Neural crest cell (in vitro differentiated cells): ENCODE measurements at regions not wholly inside any gene's neighbourhood (a gene's known extent, or its start where the extent isn't known, plus 50 kb on each side); places are given as distances from the start of the nearest gene placed in this dataset.

ENCODE experiments used
- DNase-seq: peaks from one replicate; pipeline ENCODE4 v3.0.0; 2021; ENCODE audit warnings: low read depth, mixed read lengths, low spot score
- H3K27ac Mint-ChIP-seq: one replicate; pipeline ENCODE4 v1.8.0; 2021; ENCODE audit warnings: mild to moderate bottlenecking, mixed read lengths; ENCODE audit not compliant: unreplicated experiment
- H3K27me3 Mint-ChIP-seq: 2 replicates; pipeline ENCODE4 v1.8.0; 2021; ENCODE audit warnings: low read depth, mild to moderate bottlenecking, mixed read lengths
- H3K36me3 Mint-ChIP-seq: 2 replicates; pipeline ENCODE4 v1.8.0; 2021; ENCODE audit warnings: low read depth, mild to moderate bottlenecking, mixed read lengths
- H3K4me1 Mint-ChIP-seq: 2 replicates; pipeline ENCODE4 v1.8.0; 2021; ENCODE audit warnings: mixed read lengths
- H3K4me3 Mint-ChIP-seq: one replicate; pipeline ENCODE4 v1.8.0; 2021; ENCODE audit warnings: mild to moderate bottlenecking, mixed read lengths
- H3K9me3 Mint-ChIP-seq: 2 replicates; pipeline ENCODE4 v1.8.0; 2021; ENCODE audit warnings: mixed read lengths
- TF ChIP-seq, protein P1 (sequence below): fragments of 200-600 bp; sonication (generic); conservative IDR thresholded peaks from 2 replicates; pipeline ENCODE4 v1.5.0; 2021; ENCODE audit warnings: antibody characterized with exemption, mild to moderate bottlenecking

DNA sequence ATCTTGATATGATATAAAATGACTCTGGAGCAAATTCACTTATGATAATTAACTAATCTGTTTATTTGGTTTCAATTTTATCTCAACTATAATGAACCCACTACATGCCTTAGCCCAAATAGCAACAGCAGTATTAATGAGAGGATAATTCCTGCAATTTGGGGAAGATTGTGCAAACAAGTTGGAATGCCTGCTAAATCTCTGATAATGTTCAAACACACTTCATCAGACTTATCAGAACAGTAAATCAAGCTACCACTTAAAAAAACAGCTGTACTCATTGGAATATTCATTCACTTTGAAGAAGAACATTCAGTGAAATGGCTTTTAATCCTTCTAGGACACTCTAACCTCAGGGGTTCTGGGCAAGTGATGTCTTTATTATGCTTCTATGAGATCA, 85.4 kb downstream of the CBLN4 start:
- Mint-ChIP-seq H3K27me3 (no peaks in the 10 kb centered on the region), H3K4me1 (no peaks in the 10 kb centered on the region), H3K36me3 (peaks cover 3% of the 10 kb centered on the region), H3K9me3 (peaks cover 26% of the 10 kb centered on the region), H3K27ac (no peak overlapping the region), H3K4me3 (no peak overlapping the region)
- TF ChIP-seq, protein P1, sequence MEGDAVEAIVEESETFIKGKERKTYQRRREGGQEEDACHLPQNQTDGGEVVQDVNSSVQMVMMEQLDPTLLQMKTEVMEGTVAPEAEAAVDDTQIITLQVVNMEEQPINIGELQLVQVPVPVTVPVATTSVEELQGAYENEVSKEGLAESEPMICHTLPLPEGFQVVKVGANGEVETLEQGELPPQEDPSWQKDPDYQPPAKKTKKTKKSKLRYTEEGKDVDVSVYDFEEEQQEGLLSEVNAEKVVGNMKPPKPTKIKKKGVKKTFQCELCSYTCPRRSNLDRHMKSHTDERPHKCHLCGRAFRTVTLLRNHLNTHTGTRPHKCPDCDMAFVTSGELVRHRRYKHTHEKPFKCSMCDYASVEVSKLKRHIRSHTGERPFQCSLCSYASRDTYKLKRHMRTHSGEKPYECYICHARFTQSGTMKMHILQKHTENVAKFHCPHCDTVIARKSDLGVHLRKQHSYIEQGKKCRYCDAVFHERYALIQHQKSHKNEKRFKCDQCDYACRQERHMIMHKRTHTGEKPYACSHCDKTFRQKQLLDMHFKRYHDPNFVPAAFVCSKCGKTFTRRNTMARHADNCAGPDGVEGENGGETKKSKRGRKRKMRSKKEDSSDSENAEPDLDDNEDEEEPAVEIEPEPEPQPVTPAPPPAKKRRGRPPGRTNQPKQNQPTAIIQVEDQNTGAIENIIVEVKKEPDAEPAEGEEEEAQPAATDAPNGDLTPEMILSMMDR: no peak
- DNase-seq: no peak

DNA sequence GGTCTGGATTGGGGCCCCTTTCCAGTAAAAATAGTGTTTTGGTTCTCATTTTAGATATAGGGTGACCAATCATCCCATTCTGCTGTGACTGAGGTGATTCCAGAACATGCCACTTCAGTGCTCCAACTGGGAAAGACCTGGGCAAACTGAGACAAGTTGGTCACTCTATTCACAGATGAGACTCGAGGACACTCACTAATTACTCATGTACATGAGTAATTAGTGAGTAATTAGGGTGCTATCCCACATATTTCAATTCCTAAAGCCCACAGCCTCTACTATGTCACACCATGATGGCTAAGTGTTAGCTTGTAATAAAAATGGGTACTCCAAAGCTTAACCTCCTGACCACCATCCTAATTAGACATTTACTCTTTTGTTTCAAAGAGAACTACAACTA, 86.0 kb downstream of the CBLN4 start:
- Mint-ChIP-seq H3K27me3 (no peaks in the 10 kb centered on the region), H3K27ac (no peak overlapping the region), H3K4me3 (no peak overlapping the region), H3K36me3 (peaks cover 3% of the 10 kb centered on the region), H3K9me3 (peaks cover 25% of the 10 kb centered on the region), H3K4me1 (no peaks in the 10 kb centered on the region)
- DNase-seq: no peak
- TF ChIP-seq, protein P1: no peak

DNA sequence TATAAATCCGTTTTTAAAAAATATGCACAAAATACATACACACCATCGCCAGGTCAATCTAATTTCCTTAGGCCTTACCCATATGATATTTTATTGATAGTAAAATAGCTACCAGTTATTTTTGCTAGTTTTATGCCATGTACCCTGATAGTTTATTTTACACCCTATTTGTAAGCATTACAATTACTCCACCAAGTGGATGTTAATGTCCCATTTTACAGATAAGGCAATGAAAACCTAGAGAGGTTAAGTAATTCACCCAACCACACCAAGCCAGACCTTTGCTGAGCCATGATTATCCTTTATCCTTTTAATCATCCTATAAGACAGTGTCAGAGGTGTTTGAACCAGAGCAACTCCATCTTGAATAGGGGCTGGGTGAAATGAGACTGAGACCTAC, 86.8 kb downstream of the CBLN4 start:
- DNase-seq: no peak
- Mint-ChIP-seq H3K4me1 (no peaks in the 10 kb centered on the region), H3K36me3 (peaks cover 3% of the 10 kb centered on the region), H3K4me3 (no peak overlapping the region), H3K27ac (no peak overlapping the region), H3K27me3 (no peaks in the 10 kb centered on the region), H3K9me3 (peaks cover 25% of the 10 kb centered on the region)
- TF ChIP-seq, protein P1: no peak

- Mint-ChIP-seq H3K4me3 (no peak overlapping the region), H3K36me3 (peaks cover 13% of the 10 kb centered on the region), H3K9me3 (peaks cover 32% of the 10 kb centered on the region), H3K4me1 (no peaks in the 10 kb centered on the region), H3K27me3 (no peaks in the 10 kb centered on the region), H3K27ac (no peak overlapping the region)
- DNase-seq: no peak
- TF ChIP-seq, protein P1: no peak
Observed at GRCh38 chr20:55893031-55893430, 112.3 kb downstream of the CBLN4 start.

DNA sequence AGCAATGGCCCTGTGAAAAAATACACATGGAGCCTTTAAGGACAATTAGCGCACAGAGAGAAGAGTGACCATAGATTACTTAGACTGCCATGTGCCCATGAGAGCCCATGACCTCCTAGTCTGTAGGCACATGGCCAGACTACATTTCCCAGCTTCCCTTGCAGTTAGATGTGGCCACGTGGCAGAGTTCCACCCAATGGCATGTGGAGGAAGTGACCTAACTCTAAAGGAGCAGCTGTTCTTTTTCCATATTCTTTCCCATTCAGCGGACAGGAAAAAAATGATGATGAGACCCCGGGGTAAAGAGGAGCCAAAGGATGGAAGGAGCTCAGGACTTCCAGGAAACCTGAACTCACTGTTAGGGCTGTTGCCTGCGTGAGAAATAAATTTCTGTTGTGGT, 116.6 kb downstream of the CBLN4 start:
- Mint-ChIP-seq H3K27me3 (no peaks in the 10 kb centered on the region), H3K4me1 (no peaks in the 10 kb centered on the region), H3K9me3 (peaks cover 20% of the 10 kb centered on the region), H3K27ac (no peak overlapping the region), H3K4me3 (no peak overlapping the region), H3K36me3 (peaks cover 7% of the 10 kb centered on the region)
- TF ChIP-seq, protein P1: no peak
- DNase-seq: no peak

DNA sequence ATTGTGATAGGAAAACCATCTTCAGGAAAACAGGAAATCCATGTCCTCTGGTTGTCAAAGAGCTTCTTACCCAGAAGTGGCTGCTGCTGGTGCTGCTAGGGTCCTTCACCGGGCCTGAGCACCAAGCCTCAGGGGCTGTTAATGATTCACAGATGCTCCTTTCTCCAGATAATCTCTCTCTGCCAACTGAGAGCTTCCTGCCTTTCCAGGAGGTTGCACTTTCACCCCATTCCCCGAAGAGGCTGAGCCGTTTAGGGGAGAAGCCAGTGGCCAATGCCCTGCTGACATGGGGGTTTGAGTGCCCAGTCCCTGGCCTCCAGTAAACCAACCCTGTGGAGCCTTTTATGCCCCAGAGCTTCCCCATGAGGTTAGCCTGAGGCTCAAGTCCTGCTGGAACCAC, 122.4 kb downstream of the CBLN4 start:
- H3K27me3 Mint-ChIP-seq: no peaks in the 10 kb centered on the region
- H3K4me1 Mint-ChIP-seq: no peaks in the 10 kb centered on the region
- DNase-seq: no peak
- H3K36me3 Mint-ChIP-seq: peaks cover 4% of the 10 kb centered on the region
- peaks cover 23% of the 10 kb centered on the region for H3K9me3 Mint-ChIP-seq
- H3K4me3 Mint-ChIP-seq: no peak overlapping the region
- no peak overlapping the region for H3K27ac Mint-ChIP-seq
- TF ChIP-seq, protein P1: no peak
